ENCODE measurements at regions not wholly inside any gene's neighbourhood (a gene's known extent, or its start where the extent isn't known, plus 50 kb on each side); places are given as distances from the start of the nearest gene placed in this dataset.

- TF ChIP-seq CTCF (IDR thresholded peaks at IDR 0.05 in 4 of 5, conservative IDR thresholded peaks at IDR 0.05 in 1 of 5): no peak
- TF ChIP-seq POLR2A (IDR thresholded peaks at IDR 0.05): no peak
Observed at GRCh38 chr1:116207126-116207735, 96.0 kb downstream of the MAB21L3 start.
